Left ventricle myocardium superior (tissue), 1 donor: ENCODE measurements at regions not wholly inside any gene's neighbourhood (a gene's known extent, or its start where the extent isn't known, plus 50 kb on each side); places are given as distances from the start of the nearest gene placed in this dataset.
"Not testable (repeated sequence)": the region's sequence is repeated elsewhere in the genome, so short reads cannot be mapped to it uniquely, and the experiment has no call there.

ENCODE experiments used
- ATAC-seq: fragments of 200-7000 bp; cut with Tn5 transposase; one replicate; pipeline ENCODE4 v1.9.1; 2020; ENCODE audit warnings: mild to moderate bottlenecking, moderate library complexity
- DNase-seq: peaks from one replicate; pipeline ENCODE4 v3.0.0-alpha.2; 2020
- intact Hi-C: fragments of 100-400 bp; cut with micrococcal nuclease; formaldehyde crosslinking; loops from one replicate; pipeline ENCODE4 v1.11.0; 2022
- donor health status: DM: no; HTN: yes; CAD: no; lungs with severe emphysema.

DNA sequence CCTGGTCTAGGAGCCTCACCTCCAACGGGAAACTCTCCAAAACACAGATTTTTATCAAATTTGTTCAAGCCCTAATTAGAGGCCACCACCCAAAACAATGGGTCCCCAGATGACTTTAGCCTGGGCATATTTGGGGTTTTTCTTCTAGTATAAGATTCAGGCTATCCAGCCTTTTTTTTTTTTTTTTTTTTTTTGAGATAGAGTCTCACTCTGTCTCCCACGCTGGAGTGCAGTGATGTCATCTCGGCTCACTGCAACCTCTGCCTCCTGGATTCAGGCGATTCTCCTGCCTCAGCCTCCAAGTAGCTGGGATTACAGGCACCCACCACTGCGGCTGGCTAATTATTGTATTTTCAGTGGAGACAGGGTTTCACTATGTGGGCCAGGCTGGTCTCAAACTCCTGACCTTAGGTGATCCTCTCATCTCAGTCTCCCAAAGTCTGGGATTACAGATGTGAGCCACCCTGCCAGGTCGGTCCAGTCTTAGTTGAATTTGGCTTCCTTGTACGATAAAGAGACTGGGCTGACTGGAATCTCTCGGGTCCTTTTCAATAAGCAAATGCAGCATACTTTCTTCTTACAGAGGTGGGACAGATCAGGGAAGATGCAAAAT lies 91.4 kb upstream of the KLF6 start:
- DNase-seq, result no peak

DNA sequence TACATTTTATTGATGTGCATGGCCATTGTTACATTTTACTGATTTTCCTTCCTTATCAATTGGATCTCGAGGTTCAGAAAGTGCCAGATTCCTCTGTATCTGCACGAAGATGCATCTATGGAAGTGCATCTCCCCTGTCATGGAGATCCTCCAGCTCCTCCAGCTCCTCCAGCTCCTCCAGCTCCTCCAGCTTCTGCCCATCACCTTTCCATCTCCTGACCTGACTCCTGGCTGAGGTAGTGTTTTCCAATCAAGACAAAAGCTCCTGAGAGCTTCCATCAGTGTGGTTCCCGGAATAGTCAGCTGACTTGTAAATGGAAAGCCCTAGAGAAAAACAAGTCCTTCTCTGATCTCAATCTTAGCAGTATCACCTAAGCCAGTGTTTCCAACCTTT lies 90.8 kb upstream of the KLF6 start:
- DNase-seq, result no peak
- intact Hi-C loops, result no loop called here
- ATAC-seq, result no peak

More for the DNA sequence above, 91.4 kb upstream of the KLF6 start:
- ATAC-seq, result no peak
- intact Hi-C loops, result no loop called here

DNA sequence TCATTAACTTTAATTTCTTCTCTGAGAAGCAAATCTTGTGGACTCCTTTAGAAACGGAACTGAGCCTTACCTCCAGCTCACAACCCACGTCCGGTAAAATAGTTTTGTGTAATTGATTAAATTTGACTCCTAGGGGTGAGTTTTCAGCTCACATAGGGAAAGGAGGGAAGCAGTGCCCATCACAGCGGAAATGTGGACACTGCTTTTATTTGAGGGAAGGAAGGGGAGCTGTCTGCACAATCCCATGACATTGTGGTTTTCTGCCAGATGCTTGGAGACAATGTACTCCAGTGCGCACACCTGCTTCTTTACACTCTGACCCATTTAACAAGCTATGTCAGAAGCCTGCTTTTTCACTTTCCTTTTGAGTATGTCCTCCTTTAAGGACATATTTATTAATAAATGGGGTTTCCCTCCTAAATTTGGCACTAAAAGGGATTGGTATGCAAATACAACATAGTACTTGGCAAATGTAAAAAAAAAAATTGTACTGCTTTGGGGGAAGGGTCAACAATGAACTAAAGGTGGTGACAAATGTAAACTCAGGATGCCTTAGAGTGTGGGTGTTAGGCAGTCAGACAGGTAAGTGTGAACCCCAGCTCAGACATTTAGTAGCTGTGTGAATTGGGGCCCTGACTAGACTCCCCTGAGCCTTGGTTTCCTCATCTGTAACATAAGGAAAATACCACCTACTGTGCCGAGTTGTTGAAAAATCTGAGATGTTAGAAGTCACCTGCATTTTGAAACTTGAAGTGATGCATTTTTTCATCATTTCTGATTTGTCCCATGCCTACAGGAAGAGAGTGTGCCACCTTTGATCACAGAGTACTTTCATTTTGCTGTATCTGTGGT lies 90.2 kb upstream of the KLF6 start:
- intact Hi-C loops, result no loop called here
- DNase-seq (no peak), ATAC-seq (peak; percentile 72)

- ATAC-seq, DNase-seq, intact Hi-C loops: not testable (repeated sequence)
Observed at GRCh38 chr10:3874610-3874989, 89.6 kb upstream of the KLF6 start.

DNA sequence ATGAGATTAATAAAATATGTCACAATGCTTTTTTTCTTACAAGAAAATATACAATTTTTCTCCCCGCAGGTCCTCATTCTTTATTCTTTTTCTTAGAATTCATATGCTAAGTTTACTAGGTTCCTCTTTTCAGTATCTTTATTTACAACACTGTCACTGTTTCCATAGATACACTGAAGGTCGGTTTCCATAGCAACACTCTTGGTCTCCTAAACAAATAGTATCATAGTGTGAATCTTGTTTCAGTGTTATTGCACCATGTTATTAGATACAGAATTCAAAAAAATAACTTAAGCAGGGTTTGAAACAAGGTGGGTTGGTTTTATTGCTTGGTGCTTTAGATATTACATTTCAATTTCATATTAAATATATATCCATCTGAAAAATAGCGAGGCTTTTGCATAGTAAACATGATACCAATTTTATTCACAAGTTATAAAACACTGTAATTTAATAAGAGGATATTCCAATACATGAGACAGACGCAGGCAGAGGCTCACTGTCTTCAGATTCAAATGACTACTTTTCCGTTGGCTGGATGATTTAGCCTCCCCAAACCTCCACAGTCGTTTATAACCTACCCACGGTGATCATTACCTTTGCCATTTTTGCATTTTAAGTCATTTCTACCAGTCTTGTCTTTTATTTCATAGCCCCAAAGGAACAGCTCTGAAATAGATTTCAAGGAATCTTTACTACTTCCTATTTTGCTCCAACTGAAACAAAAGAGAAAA lies 88.9 kb upstream of the KLF6 start:
- ATAC-seq (peak; percentile 67), DNase-seq (no peak)
- intact Hi-C loops, result no loop called here

GRCh38 chr10:3872712-3873329 lies 87.8 kb upstream of the KLF6 start:
- intact Hi-C loops, result no loop called here
- ATAC-seq (no peak), DNase-seq (no peak)

DNA sequence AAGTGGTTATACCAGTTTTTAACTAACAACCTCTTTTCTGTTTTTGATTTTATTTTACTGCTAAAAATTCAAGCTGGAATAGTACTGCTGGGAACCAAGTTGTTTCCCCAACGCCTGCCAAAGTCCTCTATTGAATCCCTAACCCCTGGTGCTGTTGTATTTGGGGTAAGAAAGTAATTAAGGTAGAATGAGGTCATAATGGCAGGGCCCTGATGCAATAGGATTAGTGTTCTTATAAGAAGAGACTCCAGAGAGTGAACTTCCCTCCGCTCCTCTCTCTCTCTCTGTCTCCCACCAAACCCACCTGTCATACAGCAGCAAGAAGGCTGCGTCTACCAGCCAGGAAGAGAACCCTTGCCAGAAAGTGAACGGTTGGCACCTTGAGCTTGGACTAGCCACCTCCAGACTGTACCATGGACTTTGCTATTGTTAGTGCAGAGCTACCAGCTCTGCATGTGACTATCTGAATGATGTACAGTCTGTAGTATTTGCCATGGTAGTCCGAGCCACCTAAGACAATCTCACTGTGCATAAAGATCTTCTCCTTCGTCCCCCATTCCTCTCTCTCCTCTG lies 86.5 kb upstream of the KLF6 start:
- ATAC-seq (no peak), DNase-seq (no peak)
- intact Hi-C loops, result no loop called here

- intact Hi-C loops, result no loop called here
- ATAC-seq (no peak), DNase-seq (no peak)
Observed at GRCh38 chr10:3869036-3869435, 84.0 kb upstream of the KLF6 start.

DNA sequence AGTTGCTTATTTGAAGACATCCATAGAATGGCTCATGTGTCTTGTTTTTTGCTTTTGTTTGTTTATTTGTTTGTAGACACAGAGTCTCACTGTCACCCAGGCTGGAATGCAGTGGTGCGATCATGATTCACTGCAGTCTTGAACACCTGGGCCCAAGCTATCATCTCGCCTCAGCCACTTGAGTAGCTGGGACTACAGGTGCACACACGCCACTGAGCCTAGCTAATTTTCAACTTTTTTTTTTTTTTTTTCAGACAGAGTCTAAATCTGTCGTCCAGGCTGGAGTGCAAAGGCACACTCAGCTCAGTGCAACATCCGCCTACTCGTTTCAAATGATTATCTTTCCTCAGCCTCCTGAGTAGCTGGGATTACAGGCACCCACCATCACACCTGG lies 83.3 kb upstream of the KLF6 start:
- no peak for DNase-seq
- ATAC-seq, result no peak
- intact Hi-C loops, result no loop called here

DNA sequence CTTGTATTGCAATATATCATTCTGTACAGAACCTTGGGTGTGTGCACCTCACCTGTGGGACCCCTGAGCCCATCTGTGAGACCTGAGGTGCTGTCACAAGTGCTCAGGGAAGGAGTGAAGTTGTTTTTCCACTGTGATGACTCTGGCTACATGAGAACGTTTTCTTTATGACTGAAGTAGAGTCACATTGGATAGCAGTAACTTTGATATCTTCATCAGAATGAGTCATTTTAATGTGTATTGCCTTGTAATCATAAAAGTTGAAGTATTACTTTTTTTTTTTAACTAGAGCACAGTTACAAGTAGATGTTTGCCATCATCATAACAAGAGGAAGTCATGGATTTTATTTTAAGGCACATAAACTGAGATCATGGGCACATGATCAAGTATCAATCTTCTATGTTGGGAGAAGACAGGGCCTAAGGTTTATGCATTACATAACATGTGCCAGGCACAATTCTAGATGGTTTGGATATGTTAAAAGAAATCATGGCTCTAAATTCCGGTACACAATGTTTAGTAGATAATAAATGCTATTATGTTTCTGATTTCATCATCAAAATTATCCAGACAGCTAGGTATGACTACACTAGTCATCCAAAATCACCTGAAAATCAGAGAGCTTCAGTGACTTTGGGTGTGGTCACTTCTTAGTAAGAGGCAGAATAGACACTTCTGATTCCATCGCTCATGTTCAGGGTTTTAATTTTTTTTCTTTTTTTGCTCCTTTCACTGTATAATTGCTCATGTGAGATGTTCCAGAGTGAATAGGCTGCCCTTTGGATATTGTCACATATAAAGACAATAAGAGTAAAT lies 82.7 kb upstream of the KLF6 start:
- ATAC-seq (no peak), DNase-seq (no peak)
- intact Hi-C loops, result no loop called here

DNA sequence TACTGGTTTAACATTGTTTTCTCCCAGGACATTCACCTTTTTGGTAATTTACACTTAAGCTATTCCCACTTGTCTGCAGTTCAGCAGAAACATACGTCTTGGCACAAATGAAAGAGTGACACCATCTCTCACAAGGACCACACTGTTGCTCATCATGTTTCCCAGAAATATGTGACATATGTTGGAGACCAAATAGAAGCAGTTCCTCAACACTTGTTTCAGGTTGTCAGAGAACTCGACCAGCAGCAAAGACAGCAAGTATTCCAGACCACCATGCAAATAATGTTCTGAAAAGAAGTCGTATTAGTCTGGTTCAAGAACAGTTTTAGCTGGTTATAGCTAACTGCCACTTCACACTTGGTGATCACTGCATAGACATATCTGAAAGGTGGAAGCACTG lies 81.3 kb upstream of the KLF6 start:
- intact Hi-C loops, result no loop called here
- DNase-seq, result no peak
- ATAC-seq, result no peak

DNA sequence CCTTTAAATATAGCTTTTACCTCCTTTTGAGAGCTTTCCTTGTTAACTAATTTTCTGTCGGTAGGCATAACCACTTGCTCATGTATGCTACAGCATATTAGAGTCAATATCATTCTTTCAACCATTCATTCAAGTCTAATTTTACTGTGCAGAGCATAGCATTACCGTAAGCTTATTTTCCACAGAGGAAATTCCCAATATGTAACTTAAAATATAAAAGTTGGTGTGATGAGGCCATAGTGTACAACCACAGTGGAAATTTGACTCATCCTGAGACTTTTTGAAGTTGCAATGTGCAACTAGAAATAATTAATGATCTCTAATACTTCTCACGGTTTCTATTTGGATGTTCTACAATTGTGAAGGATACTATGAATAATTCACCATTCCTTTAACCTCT lies 80.6 kb upstream of the KLF6 start:
- DNase-seq (no peak), ATAC-seq (no peak)
- intact Hi-C loops, result no loop called here

- DNase-seq (no peak), ATAC-seq (no peak)
- intact Hi-C loops, result no loop called here
Observed at GRCh38 chr10:3861795-3862194, 76.8 kb upstream of the KLF6 start.

DNA sequence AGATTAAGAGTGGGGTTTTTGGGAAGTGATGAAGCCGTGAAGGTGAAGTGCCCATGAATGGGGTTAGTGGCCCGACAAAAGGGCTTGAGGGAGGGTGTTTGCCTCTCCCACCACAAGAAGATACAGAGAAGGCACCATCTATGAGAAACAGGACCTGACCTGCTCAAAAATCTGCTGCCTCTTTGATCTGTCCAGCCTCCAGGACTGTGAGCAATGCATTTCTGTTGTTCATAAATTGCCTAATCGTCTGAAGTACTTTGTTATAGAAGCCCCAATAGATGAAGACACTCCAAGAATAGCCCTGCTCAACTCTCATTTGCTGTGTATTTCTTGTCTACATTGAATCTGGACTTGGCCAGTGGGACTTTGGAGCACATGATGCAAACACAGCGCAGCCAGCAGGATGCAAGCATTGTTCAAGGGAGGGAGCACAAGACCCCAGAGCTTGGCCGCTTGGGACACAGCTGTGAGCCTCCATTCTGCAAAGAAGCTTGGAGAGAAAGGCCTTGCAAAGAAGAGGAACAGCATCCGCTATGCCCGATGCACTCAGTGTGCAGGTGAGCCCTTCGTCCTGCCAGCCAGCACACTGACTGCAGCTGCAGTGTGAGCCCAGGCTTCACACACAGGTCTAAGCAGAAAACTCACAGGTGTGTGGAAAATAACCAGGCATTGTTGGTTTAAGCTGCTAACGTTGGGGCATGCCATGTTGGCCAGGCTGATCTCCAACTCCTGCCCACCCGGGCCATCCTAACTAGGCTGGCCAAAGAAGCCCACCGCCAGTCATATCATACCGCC lies 73.2 kb upstream of the KLF6 start:
- ATAC-seq (no peak), DNase-seq (no peak)
- intact Hi-C loops, result no loop called here

DNA sequence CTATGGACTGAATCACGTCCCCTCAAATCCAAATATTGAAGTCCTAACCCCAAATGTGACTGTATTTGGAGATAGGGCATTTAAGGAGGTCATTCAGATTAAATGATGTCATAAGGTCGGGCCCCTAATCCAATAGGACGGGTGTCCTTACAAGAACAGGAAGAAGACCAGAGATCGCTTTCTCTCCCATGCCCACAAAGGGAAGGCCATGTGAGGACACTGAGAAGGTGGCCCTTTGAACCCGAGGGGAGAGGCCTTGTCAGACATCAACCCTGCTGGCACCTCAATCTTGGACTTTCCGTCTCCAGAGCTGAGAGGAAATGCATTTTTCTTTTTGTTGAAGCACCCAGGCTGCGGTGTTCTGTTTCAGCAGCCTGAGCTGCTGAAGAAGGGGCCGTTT lies 72.3 kb upstream of the KLF6 start:
- no peak for DNase-seq
- intact Hi-C loops, result no loop called here
- no peak for ATAC-seq

- intact Hi-C loops, result no loop called here
- no peak for ATAC-seq
- DNase-seq, result no peak
Observed at GRCh38 chr10:3856593-3856992, 71.6 kb upstream of the KLF6 start.

- intact Hi-C loops, result no loop called here
- ATAC-seq (peak; percentile 74), DNase-seq (no peak)
Observed at GRCh38 chr10:3853547-3854303, 68.7 kb upstream of the KLF6 start.
